Skin of body (tissue), 1 donor: ENCODE measurements at regions not wholly inside any gene's neighbourhood (a gene's known extent, or its start where the extent isn't known, plus 50 kb on each side); places are given as distances from the start of the nearest gene placed in this dataset.
"Not testable (repeated sequence)": the region's sequence is repeated elsewhere in the genome, so short reads cannot be mapped to it uniquely, and the experiment has no call there.

Experiments
- DNase-seq: peaks from one replicate; lab custom pipeline; 2025; lab: John Stamatoyannopoulos, UW

DNA sequence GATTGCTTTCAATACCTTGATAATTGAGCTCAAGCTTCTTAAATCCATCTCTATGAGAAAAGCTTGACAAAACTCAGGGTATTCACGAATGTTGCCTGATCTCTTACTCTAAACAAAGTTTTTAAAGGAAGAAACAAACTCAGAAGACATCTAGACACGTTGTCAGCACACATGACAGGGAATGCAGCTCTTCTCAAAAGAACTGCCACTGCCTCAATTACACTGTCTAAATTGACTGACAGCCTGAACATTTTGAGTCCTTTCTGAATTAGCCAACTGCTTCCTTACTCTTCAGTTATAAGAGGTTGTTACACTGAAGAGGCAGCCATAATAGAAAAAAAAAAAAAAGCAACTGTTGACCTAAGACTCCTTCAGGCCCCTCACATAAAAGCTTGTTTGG, 1646.7 kb upstream of the B3GALT2 start:
- DNase-seq, result no peak

DNA sequence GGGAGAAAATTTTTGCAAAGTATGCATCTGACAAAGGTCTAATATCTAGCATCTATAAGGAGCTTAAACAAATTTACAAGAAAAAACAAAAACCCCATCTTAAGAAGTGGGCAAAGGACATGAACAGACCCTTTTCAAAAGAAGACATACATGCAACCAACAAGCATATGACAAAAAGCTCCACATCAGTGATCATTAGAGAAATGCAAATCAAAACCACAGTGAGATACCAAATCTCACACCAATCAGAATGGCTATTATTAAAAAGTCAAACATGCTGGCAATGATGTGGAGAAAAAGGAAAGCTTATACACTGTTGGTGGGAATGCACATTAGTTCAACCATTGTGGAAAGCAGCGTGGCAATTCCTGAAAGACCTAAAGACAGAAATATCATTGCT, 1645.2 kb upstream of the B3GALT2 start:
- not testable (repeated sequence) for DNase-seq

DNA sequence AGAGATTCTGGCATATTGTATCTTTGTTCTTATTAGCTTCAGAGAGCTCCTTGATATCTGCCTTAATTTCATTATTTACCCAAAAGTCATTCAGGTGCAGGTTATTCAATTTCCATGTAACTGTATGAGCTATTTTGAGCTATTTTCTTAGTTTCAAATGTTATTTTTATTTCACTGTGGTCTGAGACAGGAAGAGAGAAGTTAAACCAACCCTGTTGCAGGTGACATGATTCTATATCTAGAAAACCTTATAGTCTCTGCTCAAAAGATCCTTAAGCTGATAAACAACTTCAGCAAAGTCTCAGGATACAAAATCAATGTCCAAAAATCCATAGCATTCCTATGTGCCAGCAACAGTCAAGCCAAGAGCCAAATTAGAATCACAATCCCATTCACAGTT, 1644.0 kb upstream of the B3GALT2 start:
- DNase-seq, result no peak

DNA sequence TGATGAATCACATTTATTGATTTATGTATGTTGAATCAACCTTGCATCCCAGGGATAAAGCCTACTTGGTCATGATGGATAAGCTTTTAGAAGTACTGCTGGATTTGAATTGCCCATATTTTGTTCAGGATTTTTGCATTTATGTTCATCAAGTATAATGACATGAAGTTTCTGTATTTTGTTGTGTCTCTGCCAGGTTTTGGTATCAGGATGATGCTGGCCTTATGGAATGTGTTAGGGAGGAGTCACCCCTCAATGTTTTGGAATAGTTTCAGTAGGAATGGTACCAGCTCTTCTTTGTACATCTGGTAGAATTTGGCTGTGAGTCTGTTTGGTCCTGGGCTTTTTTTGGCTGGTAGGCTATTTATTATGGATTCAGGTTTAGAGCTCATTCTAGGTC, 1643.1 kb upstream of the B3GALT2 start:
- DNase-seq, result no peak

DNA sequence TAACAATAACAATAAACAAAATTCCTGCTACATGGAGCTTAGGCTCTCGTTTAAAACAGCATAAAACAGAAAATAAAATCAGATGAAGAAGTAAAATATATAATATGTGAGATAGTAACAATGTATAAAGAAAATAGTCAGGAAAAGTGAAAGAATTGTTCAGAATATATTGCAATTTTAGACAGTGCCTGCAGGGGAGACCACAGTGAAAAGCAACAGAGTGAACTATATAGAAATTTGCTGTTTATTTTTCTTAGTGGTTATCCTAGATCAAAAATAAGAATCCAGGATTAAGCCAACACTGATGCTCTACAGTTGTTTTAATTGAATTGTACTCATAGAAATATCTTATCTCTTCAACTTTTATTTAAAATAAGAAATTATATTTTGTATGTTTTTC, 1639.0 kb upstream of the B3GALT2 start:
- DNase-seq, result no peak

DNA sequence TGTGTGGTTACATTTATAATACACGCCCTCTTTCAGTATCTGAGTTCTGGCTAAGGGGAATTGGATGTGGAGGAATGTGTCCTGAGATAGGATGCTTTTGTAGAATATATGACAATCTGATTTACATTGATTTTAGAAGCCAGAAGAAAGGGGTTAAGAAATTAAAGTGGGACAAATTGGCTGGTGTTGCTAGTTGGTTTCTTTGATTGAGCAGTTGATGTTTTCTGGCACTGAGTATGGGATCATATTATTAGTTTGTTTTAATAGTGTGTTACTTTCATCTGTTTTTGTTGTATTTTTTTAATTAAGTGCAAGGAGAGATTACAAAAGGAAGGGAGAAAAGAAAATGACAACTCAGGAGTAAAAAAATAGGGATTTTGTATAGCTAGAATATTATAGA, 1634.7 kb upstream of the B3GALT2 start:
- no peak for DNase-seq

DNA sequence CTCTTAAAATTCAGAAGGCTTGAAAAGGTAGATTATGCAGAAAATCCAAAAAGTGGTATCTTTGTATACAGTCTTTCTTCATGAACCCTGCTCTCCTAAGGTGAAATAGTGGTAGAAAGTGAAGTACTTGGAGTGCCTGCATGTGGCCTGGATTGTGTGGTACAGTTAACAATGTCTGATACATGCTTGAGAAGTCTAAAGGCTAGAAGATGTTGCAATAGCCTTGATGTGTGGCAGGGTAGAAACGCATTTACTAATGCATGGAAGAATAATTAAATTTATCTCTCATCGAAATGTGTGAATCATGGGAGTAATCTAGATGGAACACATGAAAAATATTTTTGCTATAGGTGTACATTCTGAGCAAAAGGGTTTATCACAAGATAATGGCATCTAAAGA, 1632.3 kb upstream of the B3GALT2 start:
- no peak for DNase-seq

DNA sequence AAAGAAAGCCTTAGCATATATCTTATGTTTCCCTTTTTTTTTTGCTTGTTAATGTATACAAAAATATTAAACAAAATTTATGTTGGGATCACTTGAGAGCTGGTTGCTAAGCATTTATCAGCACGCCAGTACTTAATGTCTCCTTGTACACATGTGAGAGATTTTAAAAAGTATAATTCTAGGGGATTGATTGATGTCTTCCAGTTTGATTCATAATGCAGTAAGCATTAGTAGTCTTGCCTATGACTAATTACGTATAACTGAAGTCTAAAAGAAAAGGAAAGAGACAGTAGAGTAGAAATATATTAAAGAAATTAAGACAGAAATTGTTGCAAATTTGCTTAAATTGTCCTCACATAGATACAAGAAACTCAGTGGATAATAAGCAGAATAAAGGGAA, 1630.4 kb upstream of the B3GALT2 start:
- no peak for DNase-seq

DNA sequence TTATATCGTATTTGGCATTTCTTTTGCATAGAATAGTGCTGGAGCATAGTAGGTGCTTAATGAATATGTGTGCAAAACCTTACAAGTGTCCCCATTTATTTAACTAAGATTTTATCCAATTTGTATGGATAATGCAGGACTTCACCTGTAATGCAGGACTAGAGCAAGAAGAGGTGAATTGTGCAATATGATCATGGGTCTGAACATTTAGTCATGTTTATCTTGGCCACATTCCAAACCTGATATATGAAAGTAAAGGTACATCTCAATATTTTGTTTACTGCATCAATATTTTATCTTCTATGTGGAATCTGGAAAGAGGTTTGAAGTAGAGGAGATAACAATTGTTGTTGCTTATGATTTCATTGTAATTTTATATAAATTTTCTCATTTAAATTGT, 1626.7 kb upstream of the B3GALT2 start:
- DNase-seq, result no peak

DNA sequence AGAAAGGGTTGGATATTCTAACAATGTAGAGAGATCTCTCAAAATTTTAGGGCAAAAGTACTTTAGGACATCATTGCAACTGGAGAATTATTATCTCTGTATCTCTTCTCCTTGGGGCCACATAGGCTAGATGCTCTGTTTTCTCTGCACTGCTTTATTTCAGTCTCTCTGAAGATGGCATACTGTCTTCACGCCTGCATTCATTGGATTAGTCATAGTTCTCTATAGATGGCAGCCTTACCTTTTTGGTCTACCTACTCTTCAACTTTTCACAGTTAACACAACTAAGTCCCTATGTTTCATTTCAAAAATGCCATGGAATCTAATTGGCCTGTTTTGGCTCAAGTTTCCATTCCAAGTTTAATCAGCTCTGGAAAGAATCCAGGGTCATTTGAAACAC, 1623.3 kb upstream of the B3GALT2 start:
- no peak for DNase-seq

DNA sequence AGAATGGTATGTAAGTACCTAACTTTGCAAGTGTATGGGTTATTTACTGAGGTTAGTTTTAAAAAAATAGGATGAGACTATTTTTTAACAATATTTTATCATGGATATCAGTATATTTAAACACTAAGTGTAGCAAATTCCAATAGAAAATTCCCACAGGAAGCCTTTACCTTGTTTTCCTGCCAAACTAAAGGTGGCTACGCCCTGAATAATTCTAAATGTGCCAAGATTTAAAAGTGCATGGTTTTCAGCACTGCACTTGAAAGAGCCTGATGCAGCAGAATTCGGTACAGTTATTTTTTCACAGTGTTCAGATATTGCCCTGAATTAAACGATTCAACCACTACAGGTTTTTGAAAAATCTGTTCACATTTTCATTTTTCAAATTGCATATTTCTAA, 1622.8 kb upstream of the B3GALT2 start:
- DNase-seq, result peak; percentile 3

DNA sequence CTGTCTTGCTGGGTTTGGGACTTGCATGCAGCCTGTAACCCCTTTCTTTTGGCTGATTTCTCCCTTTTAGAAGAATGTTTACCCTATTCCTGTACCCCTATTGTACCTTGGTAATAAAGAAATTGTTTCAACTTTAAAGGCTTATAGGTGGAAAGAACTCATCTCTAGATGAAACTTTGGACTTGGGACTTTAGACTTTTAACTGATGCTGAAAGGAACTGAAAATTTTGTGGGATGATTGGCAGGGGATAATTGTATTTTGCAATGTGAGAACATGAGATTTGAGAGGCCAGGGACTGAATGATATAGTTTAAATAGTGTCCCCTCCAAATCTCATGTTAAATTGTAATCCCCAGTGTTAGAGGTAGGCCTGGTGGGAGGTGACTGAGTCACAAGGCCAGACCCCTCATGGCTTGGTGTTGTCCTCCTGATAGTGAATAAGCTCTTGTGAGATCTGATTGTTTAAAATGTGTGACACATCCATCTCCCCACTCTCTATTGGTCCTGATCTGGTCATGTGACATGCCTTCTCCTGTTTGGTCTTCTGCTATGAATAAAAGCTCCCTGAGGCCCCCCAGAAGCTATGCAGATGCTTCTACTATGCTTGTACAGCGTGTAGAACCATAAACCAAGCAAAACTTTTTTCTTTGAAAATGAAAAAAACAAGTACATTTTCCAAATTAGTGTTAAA, 1621.3 kb upstream of the B3GALT2 start:
- no peak for DNase-seq

DNA sequence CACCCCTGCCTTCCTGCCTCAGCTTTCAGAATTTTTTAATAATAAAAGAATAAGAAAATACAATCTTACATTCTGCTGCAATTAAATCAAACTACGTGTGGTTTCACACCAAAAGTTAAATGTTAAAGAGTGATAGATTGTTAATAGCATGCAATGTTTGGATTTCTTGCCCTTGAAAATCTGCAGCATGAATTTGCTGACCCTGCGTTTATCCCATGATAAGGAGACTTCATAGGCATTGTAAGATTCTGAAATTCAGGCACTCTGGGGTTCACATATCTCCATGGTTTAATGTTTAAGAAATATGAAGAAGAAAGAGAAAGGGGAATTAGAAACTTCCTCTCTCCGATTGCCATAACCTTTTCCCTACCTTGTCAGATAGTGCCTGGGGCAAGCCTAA, 1616.2 kb upstream of the B3GALT2 start:
- no peak for DNase-seq

DNA sequence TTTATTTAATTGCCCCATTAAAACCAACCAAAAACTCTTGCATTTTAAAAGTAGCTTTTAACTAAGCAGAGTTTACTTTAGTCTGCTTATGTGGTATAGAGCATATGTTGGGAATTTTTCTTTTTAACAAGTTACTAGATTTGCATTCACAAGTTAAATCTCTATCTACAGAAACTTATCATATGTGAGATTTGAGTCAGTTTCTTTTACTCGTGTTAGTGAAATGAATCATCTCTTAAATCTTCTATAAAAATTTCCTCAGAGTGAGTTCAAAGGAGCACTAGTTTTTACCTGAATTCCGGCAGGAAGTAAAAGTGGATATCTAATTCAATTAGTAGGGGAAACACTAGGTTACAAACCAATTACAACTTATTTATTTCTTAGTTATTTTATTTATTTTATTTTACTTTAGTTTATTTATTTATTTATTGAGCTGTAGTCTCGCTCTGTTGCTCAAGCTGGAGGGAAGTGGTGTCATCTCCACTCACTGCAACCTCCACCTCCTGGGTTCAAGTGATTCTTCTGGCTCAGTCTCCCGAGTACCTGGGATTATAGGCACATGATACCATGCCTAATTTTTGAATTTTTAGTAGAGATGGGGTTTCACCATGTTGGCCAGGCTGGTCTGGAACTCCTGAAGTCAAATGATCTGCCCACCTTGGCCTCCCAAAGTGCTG, 1609.6 kb upstream of the B3GALT2 start:
- DNase-seq, result no peak

DNA sequence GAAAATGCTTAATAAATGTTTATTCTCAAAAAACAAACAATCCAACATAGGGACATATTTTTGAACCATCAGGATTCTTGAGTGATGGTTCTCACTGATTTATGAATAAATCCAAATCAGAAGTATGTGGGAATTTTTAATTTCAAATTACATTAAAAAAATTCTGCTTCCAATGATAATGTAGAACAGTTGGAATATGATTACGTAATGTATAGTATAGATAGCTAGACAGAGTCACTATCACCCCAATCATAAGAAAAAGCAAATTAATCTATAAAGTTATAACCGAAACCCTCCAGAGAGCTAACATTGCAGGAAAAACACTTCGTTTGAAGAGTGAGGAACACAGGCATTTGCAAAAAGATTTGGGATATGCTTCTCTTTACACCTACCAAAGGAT, 1600.6 kb upstream of the B3GALT2 start:
- DNase-seq, result no peak

DNA sequence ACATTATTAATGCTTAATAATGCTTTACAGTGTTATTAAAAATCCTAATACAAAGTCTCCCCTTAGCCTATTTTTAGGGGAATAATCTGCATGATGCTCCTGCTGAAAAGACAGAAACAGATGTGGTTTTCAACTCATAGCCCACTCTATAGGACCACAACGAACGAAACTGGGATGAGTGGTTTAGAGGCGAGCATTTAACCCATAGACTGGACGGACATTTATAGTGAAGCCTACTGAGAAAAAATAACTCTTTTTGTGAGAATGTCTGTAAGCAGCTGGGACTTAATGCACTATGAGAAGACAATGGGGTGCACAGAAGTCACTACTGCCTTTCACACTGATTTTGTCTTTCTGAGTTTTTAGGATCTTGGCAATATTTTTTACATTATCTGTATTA, 1599.6 kb upstream of the B3GALT2 start:
- no peak for DNase-seq

DNA sequence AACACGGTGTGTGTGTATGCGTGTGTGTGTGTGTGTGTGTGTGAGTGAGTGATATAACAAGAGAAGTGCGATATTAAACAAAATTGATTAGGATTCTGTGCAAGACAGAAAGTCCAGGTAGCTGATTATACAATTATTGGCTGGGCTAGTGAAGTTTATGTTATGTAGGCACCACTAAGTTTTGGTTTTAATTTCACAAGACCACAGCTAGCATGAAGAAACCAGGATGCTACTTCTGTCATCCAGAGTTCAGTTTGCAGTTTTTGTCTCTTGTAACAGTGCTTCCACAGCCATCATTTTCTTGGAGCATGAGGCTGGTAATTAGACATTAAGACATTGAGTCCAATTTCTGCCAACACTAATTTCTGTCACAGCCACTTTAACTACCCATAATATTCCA, 1590.2 kb upstream of the B3GALT2 start:
- DNase-seq, result no peak

DNA sequence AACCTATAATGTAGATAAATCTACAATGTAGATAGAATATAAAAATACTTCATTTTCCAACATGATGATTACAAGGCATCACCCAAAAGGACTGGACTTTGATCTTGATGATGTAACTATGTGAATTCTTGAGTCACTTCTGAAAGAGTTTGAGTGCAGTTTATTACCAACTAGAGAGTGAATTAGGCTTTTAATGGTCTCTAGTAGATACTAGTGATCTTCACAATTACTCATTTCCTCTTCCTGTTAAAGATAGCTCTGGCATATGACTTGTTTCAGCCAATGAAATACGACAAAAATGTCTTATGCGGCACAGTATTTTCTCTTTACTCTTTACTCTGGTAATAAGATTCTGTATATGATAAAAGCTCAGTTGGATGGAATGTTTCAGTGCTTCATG, 1588.1 kb upstream of the B3GALT2 start:
- no peak for DNase-seq

DNA sequence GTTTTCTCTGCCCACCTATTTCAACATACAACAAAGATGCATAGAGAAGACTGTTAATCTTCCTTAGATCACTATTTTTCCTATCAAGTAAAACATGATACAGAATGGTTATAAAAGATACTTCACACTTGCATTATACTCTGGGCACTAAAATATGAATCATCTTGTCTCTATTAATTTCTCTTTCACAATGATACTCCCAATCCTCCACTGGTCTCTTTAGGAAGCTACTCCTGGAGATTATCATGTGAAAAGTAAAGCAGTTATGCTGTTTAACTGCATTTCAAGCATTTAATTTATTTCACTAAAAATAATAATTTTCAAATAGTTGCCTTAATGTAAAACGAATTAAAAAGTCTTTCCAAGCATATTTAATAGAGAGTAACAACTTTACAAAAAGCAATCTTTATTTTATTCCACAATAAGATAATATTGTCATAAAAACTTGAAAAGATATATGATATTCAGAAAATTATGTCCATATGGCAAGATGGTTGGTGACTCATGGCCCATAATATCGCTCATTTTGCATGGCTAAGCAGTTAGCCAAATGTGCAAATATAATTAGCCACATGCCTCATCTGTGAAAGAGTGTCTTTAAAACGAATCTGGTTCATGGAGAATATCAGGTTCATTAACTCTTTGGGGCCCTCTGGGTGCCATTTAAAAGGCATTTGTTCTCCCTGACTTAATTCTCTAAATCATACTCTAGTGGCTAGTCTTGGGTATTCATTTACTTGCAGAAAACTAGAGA, 1569.0 kb upstream of the B3GALT2 start:
- no peak for DNase-seq

DNA sequence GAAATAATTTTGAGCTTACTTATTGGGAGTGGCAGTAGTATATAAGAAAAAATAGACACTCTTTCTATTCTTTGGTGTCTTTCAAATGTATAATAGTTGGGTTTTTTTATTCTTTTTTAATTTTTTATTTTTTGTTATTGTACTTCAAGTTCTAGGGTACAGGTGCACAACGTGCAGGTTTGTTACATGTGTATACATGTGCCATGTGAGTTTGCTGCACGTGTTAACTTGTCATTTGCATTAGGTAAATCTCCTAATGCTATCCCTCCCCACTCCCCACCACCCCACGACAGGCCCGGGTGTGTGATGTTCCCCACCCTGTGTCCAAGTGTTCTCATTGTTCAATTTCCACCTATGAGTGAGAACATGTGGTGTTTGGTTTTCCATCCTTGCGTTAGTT, 1552.4 kb upstream of the B3GALT2 start:
- DNase-seq, result not testable (repeated sequence)

DNA sequence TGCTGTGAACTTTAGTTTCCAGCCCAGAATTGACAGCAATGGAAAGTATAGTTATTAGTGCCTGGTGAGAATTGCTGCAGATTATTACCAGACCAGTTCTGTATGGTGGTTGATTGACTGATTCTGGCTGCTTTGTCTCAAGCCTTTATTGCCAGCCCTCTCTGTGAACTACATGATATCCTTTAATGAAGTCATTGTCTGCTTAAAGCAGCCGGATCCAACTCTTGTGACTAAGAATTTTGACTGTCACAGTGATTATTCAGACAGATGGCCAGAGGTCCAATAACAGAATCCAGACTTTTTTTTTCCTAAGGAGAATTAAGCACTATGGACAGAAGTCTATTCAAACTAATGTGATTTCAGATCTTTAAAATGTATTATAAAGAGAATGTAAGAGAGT, 1548.6 kb upstream of the B3GALT2 start:
- DNase-seq, result no peak

DNA sequence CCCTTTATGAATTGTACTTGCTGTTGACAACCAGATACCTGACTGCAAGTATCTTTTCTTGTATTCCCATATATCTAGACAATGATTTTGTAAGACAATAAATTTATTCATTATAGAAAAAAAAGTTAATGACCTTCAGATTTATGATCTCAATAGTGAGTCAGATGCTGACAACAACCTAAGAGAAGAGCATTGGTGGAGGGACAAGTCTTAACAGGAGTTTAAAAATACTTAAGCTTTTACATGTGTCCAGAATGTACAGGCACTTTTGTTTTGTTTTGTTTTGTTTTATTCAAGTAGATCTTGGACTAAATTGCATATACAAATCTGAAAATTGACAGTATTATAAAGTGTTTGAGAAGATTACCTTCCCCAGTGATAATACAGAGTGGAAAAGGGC, 1544.6 kb upstream of the B3GALT2 start:
- no peak for DNase-seq

DNA sequence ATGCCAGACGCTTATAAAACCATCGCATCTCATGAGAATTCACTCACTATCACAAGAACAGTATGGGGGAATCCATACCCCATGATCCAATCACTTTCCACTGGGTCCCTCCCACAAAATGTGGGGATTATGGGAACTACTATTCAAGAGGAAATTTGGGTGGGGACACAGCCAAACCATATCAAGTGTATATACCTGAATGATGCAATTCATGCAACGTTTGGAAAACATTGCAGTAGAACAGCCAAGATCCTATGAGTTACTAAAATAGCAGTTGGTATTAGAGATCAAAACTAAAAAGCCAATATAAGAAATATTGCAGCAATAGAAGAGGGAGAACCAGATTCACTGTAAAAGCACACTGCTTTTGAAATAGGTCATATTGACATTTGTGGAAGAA, 1543.9 kb upstream of the B3GALT2 start:
- DNase-seq, result no peak
